ENCODE measurements at regions not wholly inside any gene's neighbourhood (a gene's known extent, or its start where the extent isn't known, plus 50 kb on each side); places are given as distances from the start of the nearest gene placed in this dataset.

DNA sequence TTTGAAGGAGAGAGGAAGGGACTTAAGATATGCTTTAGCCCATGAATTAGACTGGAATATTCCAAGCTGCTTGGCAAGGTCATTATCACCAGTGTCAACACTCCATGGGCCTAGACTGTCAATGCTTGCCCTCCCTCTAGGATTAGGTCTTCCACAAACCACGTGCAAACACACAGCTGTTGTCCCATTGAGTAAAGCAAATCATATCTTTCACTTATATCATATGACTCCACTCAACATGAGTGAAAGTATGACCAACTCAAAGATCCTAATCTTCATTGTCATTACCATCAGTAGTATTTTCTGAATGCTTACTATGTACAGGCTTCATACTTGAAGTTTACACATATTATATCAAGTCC lies 57.0 kb upstream of the GRAMD2B start (continued):
- TF ChIP-seq, protein P1, sequence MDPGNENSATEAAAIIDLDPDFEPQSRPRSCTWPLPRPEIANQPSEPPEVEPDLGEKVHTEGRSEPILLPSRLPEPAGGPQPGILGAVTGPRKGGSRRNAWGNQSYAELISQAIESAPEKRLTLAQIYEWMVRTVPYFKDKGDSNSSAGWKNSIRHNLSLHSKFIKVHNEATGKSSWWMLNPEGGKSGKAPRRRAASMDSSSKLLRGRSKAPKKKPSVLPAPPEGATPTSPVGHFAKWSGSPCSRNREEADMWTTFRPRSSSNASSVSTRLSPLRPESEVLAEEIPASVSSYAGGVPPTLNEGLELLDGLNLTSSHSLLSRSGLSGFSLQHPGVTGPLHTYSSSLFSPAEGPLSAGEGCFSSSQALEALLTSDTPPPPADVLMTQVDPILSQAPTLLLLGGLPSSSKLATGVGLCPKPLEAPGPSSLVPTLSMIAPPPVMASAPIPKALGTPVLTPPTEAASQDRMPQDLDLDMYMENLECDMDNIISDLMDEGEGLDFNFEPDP (CRISPR knock-in tag; conservative IDR thresholded peaks at IDR 0.05), result no peak
- TF ChIP-seq SRSF4 (IDR thresholded peaks at IDR 0.05; ENCODE audit: low read depth, low read length, poor library complexity, severe bottlenecking) (no peak), ZNF530 (CRISPR knock-in tag; IDR thresholded peaks at IDR 0.05; ENCODE audit: low read depth) (no peak), ZBTB38 (CRISPR knock-in tag; IDR thresholded peaks at IDR 0.05) (no peak), CREB1 (IDR thresholded peaks at IDR 0.05) (no peak), CREB1 (CRISPR knock-in tag; IDR thresholded peaks at IDR 0.05) (no peak), ZNF839 (CRISPR knock-in tag; IDR thresholded peaks at IDR 0.05; ENCODE audit: borderline replicate concordance) (no peak), DR1 (CRISPR knock-in tag; IDR thresholded peaks at IDR 0.05) (no peak), ZNF251 (CRISPR knock-in tag; IDR thresholded peaks at IDR 0.05) (no peak), ZNF761 (CRISPR knock-in tag; conservative IDR thresholded peaks at IDR 0.05) (no peak), ASH2L (IDR thresholded peaks at IDR 0.05; ENCODE audit: insufficient read length, low read depth, low read length) (no peak), KDM2A (CRISPR knock-in tag; IDR thresholded peaks at IDR 0.05; ENCODE audit: borderline replicate concordance, low read depth) (no peak), FOSL2 (CRISPR knock-in tag; IDR thresholded peaks at IDR 0.05) (peak; percentile 53), NCOA1 (CRISPR knock-in tag; IDR thresholded peaks at IDR 0.05) (no peak), SRY (CRISPR knock-in tag; IDR thresholded peaks at IDR 0.05) (no peak)
- TF ChIP-seq, protein P2, sequence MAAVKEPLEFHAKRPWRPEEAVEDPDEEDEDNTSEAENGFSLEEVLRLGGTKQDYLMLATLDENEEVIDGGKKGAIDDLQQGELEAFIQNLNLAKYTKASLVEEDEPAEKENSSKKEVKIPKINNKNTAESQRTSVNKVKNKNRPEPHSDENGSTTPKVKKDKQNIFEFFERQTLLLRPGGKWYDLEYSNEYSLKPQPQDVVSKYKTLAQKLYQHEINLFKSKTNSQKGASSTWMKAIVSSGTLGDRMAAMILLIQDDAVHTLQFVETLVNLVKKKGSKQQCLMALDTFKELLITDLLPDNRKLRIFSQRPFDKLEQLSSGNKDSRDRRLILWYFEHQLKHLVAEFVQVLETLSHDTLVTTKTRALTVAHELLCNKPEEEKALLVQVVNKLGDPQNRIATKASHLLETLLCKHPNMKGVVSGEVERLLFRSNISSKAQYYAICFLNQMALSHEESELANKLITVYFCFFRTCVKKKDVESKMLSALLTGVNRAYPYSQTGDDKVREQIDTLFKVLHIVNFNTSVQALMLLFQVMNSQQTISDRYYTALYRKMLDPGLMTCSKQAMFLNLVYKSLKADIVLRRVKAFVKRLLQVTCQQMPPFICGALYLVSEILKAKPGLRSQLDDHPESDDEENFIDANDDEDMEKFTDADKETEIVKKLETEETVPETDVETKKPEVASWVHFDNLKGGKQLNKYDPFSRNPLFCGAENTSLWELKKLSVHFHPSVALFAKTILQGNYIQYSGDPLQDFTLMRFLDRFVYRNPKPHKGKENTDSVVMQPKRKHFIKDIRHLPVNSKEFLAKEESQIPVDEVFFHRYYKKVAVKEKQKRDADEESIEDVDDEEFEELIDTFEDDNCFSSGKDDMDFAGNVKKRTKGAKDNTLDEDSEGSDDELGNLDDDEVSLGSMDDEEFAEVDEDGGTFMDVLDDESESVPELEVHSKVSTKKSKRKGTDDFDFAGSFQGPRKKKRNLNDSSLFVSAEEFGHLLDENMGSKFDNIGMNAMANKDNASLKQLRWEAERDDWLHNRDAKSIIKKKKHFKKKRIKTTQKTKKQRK (IDR thresholded peaks at IDR 0.05; ENCODE audit: low read length), result no peak
- TF ChIP-seq, protein P3, sequence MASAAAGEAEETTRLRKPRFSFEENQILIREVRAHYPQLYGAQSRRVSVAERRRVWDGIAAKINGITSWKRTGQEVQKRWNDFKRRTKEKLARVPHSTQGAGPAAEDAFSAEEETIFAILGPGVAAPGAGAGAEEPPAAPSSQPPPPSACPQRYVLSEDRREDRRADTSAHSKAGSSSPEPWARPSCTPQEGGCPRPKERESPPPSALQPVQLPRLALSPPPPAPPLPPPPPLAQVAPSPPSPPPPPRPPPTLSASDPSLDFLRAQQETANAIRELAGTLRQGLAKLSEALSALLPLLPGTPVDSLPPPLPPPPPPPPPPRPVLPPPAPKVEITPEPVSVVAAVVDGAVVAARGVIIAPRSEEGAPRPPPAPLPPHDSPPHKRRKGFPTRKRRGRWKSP (CRISPR knock-in tag; IDR thresholded peaks at IDR 0.05), result no peak
- TF ChIP-seq, protein P4, sequence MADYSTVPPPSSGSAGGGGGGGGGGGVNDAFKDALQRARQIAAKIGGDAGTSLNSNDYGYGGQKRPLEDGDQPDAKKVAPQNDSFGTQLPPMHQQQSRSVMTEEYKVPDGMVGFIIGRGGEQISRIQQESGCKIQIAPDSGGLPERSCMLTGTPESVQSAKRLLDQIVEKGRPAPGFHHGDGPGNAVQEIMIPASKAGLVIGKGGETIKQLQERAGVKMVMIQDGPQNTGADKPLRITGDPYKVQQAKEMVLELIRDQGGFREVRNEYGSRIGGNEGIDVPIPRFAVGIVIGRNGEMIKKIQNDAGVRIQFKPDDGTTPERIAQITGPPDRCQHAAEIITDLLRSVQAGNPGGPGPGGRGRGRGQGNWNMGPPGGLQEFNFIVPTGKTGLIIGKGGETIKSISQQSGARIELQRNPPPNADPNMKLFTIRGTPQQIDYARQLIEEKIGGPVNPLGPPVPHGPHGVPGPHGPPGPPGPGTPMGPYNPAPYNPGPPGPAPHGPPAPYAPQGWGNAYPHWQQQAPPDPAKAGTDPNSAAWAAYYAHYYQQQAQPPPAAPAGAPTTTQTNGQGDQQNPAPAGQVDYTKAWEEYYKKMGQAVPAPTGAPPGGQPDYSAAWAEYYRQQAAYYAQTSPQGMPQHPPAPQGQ (CRISPR knock-in tag; IDR thresholded peaks at IDR 0.05; ENCODE audit: borderline replicate concordance), result no peak
- TF ChIP-seq, protein P5, sequence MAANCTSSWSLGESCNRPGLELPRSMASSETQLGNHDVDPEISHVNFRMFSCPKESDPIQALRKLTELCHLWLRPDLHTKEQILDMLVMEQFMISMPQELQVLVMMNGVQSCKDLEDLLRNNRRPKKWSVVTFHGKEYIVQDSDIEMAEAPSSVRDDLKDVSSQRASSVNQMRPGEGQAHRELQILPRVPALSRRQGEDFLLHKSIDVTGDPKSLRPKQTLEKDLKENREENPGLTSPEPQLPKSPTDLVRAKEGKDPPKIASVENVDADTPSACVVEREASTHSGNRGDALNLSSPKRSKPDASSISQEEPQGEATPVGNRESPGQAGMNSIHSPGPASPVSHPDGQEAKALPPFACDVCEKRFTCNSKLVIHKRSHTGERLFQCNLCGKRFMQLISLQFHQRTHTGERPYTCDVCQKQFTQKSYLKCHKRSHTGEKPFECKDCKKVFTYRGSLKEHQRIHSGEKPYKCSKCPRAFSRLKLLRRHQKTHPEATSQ (CRISPR knock-in tag; IDR thresholded peaks at IDR 0.05; ENCODE audit: borderline replicate concordance), result no peak
- TF ChIP-seq, protein P6, sequence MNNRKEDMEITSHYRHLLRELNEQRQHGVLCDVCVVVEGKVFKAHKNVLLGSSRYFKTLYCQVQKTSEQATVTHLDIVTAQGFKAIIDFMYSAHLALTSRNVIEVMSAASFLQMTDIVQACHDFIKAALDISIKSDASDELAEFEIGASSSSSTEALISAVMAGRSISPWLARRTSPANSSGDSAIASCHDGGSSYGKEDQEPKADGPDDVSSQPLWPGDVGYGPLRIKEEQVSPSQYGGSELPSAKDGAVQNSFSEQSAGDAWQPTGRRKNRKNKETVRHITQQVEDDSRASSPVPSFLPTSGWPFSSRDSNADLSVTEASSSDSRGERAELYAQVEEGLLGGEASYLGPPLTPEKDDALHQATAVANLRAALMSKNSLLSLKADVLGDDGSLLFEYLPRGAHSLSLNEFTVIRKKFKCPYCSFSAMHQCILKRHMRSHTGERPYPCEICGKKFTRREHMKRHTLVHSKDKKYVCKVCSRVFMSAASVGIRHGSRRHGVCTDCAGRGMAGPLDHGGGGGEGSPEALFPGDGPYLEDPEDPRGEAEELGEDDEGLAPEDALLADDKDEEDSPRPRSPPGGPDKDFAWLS (CRISPR knock-in tag; IDR thresholded peaks at IDR 0.05; ENCODE audit: borderline replicate concordance), result no peak

Data from HepG2 (cell line).